Small intestine (tissue), 7 donors: ENCODE measurements at regions not wholly inside any gene's neighbourhood (a gene's known extent, or its start where the extent isn't known, plus 50 kb on each side); places are given as distances from the start of the nearest gene placed in this dataset.
"Not testable (repeated sequence)": the region's sequence is repeated elsewhere in the genome, so short reads cannot be mapped to it uniquely, and the experiment has no call there.

Experiments used
- DNase-seq, 2 donors: peaks; one replicate each; pipeline versions ENCODE4 v3.0.0 to v3.0.0-alpha.2; 2013
- FAIRE-seq: peaks from 2 replicates; lab custom pipeline; 2012; peaks lifted over from hg19 to GRCh38; lab: Jason Lieb, UNC
- H3K27ac ChIP-seq, 3 donors: one replicate each; pipeline ENCODE4 v1.5.1; 2013; ENCODE audit warnings: low read length in 2 of 3, mild to moderate bottlenecking in 2 of 3, control low read depth in 1 of 3, inconsistent platforms in 1 of 3, low read depth in 1 of 3, moderate library complexity in 1 of 3
- H3K27me3 ChIP-seq, 3 donors: one replicate each; pipeline ENCODE4 v1.6.1; 2013; ENCODE audit warnings: low read length in 3 of 3, inconsistent platforms in 1 of 3; ENCODE audit not compliant: control insufficient read depth in 3 of 3, insufficient read depth in 3 of 3
- H3K36me3 ChIP-seq, 3 donors: one replicate each; pipeline ENCODE4 v1.6.1; 2013; ENCODE audit warnings: low read length in 3 of 3, inconsistent platforms in 1 of 3, low read depth in 1 of 3, mild to moderate bottlenecking in 1 of 3, moderate library complexity in 1 of 3; ENCODE audit not compliant: control insufficient read depth in 3 of 3, insufficient read depth in 2 of 3
- H3K4me1 ChIP-seq, 3 donors: one replicate each; pipeline ENCODE4 v1.6.1; 2013; ENCODE audit warnings: low read length in 2 of 3, inconsistent platforms in 1 of 3, low read depth in 1 of 3, mild to moderate bottlenecking in 1 of 3, moderate library complexity in 1 of 3; ENCODE audit not compliant: control insufficient read depth in 3 of 3, insufficient read depth in 2 of 3
- H3K4me3 ChIP-seq, 3 donors: one replicate each; pipeline ENCODE4 v1.5.1; 2013; ENCODE audit warnings: low read length in 3 of 3, control low read depth in 1 of 3, inconsistent platforms in 1 of 3, low read depth in 1 of 3, mild to moderate bottlenecking in 1 of 3, moderate library complexity in 1 of 3
- H3K9me3 ChIP-seq, 2 donors: one replicate each; pipeline ENCODE4 v1.6.1; 2013; ENCODE audit warnings: low read depth in 1 of 2, low read length in 1 of 2; ENCODE audit not compliant: control insufficient read depth in 2 of 2, insufficient read depth in 1 of 2
- WGBS, 3 donors: extraction: QIAGEN DNeasy Blood & Tissue Kit; methylation state at CpG; one replicate each; pipeline ENCODE4 v1.1.7; 2013; 5-methylcytosine and 5-hydroxymethylcytosine counted together
- donor health status: healthy with polysubstance abuse.
- donor health status: control.
- donor health status: control.
- donor health status: Bipolar disorder and iron deficiency.
- donor health status: healthy.

DNA sequence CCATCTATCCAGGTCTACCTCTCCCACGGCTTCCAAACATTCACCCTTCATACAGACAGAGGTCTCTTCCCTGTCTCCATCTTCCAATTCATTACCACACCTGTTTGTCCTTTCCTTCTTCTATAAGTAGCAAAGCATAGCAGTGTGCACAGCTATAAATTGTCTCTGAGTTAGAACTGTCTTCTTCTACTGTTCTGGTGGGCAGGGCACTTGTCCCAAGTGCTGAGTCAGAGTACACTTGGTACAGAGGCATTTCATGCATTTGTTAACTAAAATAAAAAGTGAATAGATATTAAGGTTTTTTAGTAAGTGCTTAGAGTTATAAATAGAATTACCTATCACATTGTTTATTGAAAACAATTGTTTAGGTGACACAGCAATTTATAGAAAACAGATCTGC lies 150.1 kb upstream of the CCDC54 start:
- DNase-seq (no peak), FAIRE-seq (no peak)
- Histone ChIP-seq H3K4me3 (no peak overlapping the region), H3K36me3 (no peaks in the 10 kb centered on the region), H3K4me1 (no peaks in the 10 kb centered on the region), H3K27ac (no peak overlapping the region), H3K27me3 (peaks cover 0 to 3% (median 0%) of the 10 kb centered on the region in 3 donors), H3K9me3 (no peaks in the 10 kb centered on the region)
- WGBS, 3 donors: 68 to 86% (median 80%) methylated on average over 1 of the region's 1 CpG

DNA sequence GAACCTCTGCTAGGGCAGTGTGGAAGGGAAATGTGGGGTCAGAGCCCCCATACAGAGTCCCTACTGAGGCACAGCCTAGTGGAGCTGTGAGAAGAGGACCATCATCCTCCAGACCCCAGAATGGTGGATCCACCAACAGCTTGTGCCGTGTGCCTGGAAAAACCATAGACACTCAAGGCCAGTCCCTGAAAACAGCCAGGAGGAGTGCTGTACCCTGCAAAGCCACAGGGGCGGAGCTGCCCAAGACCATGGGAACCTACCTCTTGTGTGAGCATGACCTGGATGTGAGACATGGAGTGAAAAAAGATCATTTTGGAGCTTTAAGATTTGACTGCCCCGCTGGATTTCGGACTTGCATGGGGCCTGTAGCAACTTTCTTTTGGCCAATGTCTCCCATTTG lies 143.4 kb upstream of the CCDC54 start:
- FAIRE-seq: not testable (repeated sequence)

GRCh38 chr3:107235193-107235927 lies 141.9 kb upstream of the CCDC54 start:
- FAIRE-seq: no peak
- no peak overlapping the region for H3K27ac ChIP-seq

More for the DNA sequence above, 143.4 kb upstream of the CCDC54 start:
- not testable (repeated sequence) for H3K27me3 ChIP-seq, DNase-seq, H3K9me3 ChIP-seq, H3K4me1 ChIP-seq, H3K27ac ChIP-seq, H3K4me3 ChIP-seq, H3K36me3 ChIP-seq
- 89 to 93% (median 92%) methylated on average over 4 of the region's 4 CpGs for WGBS, 3 donors

DNA sequence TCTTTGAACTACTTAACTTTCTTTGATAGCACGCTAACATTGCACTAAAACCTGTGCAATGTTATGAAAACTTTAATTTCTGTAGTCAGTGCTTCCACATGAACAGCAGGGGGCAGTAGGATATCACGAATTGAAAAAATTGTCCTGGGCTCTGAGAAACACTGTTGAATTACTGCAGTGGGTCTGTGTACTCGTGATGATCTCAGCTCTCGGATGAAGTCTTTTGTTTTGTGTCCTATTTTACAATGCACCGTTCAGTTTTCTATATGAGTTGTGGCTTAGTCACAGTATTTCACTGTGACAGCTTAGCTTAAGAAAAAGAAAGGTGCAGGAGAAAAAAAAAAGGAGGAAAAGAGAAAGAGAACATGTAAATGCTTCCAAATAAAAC lies 141.3 kb upstream of the CCDC54 start:
- Histone ChIP-seq H3K27me3 (peaks cover 0 to 4% (median 0%) of the 10 kb centered on the region in 3 donors), H3K4me3 (peak overlapping the region in 2 of 3 donors; percentile 27 to 41), H3K36me3 (no peaks in the 10 kb centered on the region), H3K9me3 (no peaks in the 10 kb centered on the region), H3K4me1 (no peaks in the 10 kb centered on the region), H3K27ac (no peak overlapping the region)
- WGBS, 3 donors: 0 to 1% (median 1%) methylated on average over 5 of the region's 5 CpGs
- FAIRE-seq: peak; percentile 68
- peak; percentile 78 to 81 for DNase-seq

More at GRCh38 chr3:107235193-107235927, 141.9 kb upstream of the CCDC54 start:
- no peaks in the 10 kb centered on the region for H3K9me3 ChIP-seq
- peak overlapping the region in 2 of 3 donors; percentile 27 to 41 for H3K4me3 ChIP-seq
- H3K36me3 ChIP-seq: no peaks in the 10 kb centered on the region
- 32 to 44% (median 36%) methylated on average over 13 of the region's 13 CpGs for WGBS, 3 donors
- H3K4me1 ChIP-seq: no peaks in the 10 kb centered on the region
- H3K27me3 ChIP-seq: peaks cover 0 to 5% (median 0%) of the 10 kb centered on the region in 3 donors
- no peak for DNase-seq

GRCh38 chr3:107236655-107237337 lies 140.4 kb upstream of the CCDC54 start:
- H3K9me3 ChIP-seq: no peaks in the 10 kb centered on the region
- FAIRE-seq: no peak
- peaks cover 0 to 7% (median 0%) of the 10 kb centered on the region in 3 donors for H3K27me3 ChIP-seq
- WGBS, 3 donors: 88 to 91% (median 89%) methylated on average over 4 of the region's 4 CpGs
- no peak overlapping the region for H3K27ac ChIP-seq
- no peaks in the 10 kb centered on the region for H3K36me3 ChIP-seq
- no peak for DNase-seq
- H3K4me3 ChIP-seq: no peak overlapping the region
- H3K4me1 ChIP-seq: no peaks in the 10 kb centered on the region

GRCh38 chr3:107238787-107239186 lies 138.5 kb upstream of the CCDC54 start:
- WGBS, 3 donors: 78 to 90% (median 86%) methylated on average over 2 of the region's 2 CpGs
- FAIRE-seq: no peak

DNA sequence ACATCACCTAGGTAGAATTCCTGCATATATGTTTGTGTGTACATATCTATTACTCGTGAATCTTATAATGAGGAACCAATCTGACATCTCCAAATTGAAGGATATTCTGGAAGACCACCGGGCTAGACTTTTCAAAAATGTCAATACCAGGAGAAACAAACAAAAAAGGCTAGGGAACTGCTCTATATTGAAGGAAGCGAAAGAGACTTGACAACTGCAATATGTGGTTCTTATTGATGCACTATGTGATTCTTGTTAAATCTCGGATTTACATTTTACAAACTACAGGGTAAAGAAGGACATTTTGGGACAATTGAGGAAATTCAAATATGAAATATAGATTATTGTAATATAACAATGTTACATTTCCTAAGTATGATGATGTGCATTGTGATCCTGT lies 137.5 kb upstream of the CCDC54 start:
- DNase-seq (no peak), FAIRE-seq (no peak)
- Histone ChIP-seq H3K4me3 (peak overlapping the region in 1 of 3 donors; percentile 52), H3K9me3 (no peaks in the 10 kb centered on the region), H3K27me3 (peaks cover 0 to 5% (median 0%) of the 10 kb centered on the region in 3 donors), H3K27ac (no peak overlapping the region), H3K4me1 (no peaks in the 10 kb centered on the region), H3K36me3 (no peaks in the 10 kb centered on the region)
- WGBS, 3 donors: 83 to 89% (median 86%) methylated on average over 4 of the region's 4 CpGs

More at GRCh38 chr3:107238787-107239186, 138.5 kb upstream of the CCDC54 start:
- Histone ChIP-seq H3K4me3 (no peak overlapping the region), H3K9me3 (no peaks in the 10 kb centered on the region), H3K27me3 (peaks cover 0 to 5% (median 0%) of the 10 kb centered on the region in 3 donors), H3K27ac (no peak overlapping the region), H3K4me1 (no peaks in the 10 kb centered on the region), H3K36me3 (no peaks in the 10 kb centered on the region)
- no peak for DNase-seq

GRCh38 chr3:107240183-107241091 lies 136.8 kb upstream of the CCDC54 start:
- 1 to 2% (median 1%) methylated on average over 58 to 59 of the region's 59 CpGs for WGBS, 3 donors
- FAIRE-seq (no peak), DNase-seq (peak; percentile 57 to 79)
- Histone ChIP-seq H3K36me3 (no peaks in the 10 kb centered on the region), H3K27me3 (peaks cover 0 to 5% (median 0%) of the 10 kb centered on the region in 3 donors), H3K4me3 (peak overlapping the region; percentile 33 to 57 (median 52)), H3K9me3 (no peaks in the 10 kb centered on the region), H3K4me1 (no peaks in the 10 kb centered on the region), H3K27ac (peak overlapping the region in 1 of 3 donors; percentile 64)
